A673 (cell line): ENCODE measurements at regions not wholly inside any gene's neighbourhood (a gene's known extent, or its start where the extent isn't known, plus 50 kb on each side); places are given as distances from the start of the nearest gene placed in this dataset.

Source experiments
- CTCF ChIP-seq: fragments of 300-800, 200-600 bp; sonication (generic); conservative IDR thresholded peaks from 2 replicates; pipeline ENCODE4 v1.5.1; 2017; ENCODE audit warnings: low read depth, mild to moderate bottlenecking, antibody characterized with exemption, low read length, moderate library complexity, mixed read lengths
- EZH2 ChIP-seq: fragments of 200-600 bp; sonication (generic); IDR thresholded peaks from 2 replicates; pipeline ENCODE4 v1.6.1; 2017; ENCODE audit warnings: borderline replicate concordance, low read depth, mild to moderate bottlenecking, mixed read lengths, antibody characterized with exemption, low read length; ENCODE audit not compliant: poor library complexity, severe bottlenecking

GRCh38 chr15:67003586-67003985 lies 61.8 kb upstream of the SMAD3 start:
- TF ChIP-seq CTCF (no peak), EZH2 (no peak)
